ENCODE measurements at regions not wholly inside any gene's neighbourhood (a gene's known extent, or its start where the extent isn't known, plus 50 kb on each side); places are given as distances from the start of the nearest gene placed in this dataset.

DNA sequence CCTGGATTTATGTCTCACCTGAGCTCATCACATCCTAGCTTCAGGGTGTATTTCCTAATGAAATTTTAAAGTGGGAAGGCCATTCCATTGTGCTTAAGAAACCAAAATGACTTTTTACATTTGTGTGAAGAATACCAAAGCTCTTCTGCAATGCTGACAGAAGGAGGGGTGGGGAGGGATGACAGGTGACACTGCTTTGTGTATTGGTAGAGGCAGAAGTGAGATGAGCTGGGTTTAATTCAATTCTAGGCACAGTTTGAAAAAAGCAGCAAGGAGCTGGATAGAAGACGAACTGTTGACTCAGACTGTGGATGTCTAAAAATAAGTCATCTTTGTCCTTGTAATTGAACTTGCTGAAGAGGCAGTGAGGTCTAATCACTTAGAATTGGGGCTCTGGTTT is 710.3 kb upstream of the KIRREL3 start:
- TF ChIP-seq ZNF8 (CRISPR knock-in tag; IDR thresholded peaks at IDR 0.05) (no peak), ARNTL (CRISPR knock-in tag; IDR thresholded peaks at IDR 0.05; ENCODE audit: borderline replicate concordance, low read depth) (no peak), ISL1 (CRISPR knock-in tag; IDR thresholded peaks at IDR 0.05) (no peak), ZC3H10 (CRISPR knock-in tag; IDR thresholded peaks at IDR 0.05) (no peak), PPARA (CRISPR knock-in tag; IDR thresholded peaks at IDR 0.05; ENCODE audit: borderline replicate concordance) (no peak), ZNF565 (CRISPR knock-in tag; conservative IDR thresholded peaks at IDR 0.05; ENCODE audit: low read depth) (no peak), BACH2 (CRISPR knock-in tag; IDR thresholded peaks at IDR 0.05; ENCODE audit: borderline replicate concordance) (no peak), ZNF70 (CRISPR knock-in tag; IDR thresholded peaks at IDR 0.05) (no peak), TCF4 (CRISPR knock-in tag; IDR thresholded peaks at IDR 0.05; ENCODE audit: borderline replicate concordance) (no peak)
- TF ChIP-seq, protein P1, sequence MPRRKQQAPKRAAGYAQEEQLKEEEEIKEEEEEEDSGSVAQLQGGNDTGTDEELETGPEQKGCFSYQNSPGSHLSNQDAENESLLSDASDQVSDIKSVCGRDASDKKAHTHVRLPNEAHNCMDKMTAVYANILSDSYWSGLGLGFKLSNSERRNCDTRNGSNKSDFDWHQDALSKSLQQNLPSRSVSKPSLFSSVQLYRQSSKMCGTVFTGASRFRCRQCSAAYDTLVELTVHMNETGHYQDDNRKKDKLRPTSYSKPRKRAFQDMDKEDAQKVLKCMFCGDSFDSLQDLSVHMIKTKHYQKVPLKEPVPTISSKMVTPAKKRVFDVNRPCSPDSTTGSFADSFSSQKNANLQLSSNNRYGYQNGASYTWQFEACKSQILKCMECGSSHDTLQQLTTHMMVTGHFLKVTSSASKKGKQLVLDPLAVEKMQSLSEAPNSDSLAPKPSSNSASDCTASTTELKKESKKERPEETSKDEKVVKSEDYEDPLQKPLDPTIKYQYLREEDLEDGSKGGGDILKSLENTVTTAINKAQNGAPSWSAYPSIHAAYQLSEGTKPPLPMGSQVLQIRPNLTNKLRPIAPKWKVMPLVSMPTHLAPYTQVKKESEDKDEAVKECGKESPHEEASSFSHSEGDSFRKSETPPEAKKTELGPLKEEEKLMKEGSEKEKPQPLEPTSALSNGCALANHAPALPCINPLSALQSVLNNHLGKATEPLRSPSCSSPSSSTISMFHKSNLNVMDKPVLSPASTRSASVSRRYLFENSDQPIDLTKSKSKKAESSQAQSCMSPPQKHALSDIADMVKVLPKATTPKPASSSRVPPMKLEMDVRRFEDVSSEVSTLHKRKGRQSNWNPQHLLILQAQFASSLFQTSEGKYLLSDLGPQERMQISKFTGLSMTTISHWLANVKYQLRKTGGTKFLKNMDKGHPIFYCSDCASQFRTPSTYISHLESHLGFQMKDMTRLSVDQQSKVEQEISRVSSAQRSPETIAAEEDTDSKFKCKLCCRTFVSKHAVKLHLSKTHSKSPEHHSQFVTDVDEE (CRISPR knock-in tag; IDR thresholded peaks at IDR 0.05) = no peak
- TF ChIP-seq, protein P2, sequence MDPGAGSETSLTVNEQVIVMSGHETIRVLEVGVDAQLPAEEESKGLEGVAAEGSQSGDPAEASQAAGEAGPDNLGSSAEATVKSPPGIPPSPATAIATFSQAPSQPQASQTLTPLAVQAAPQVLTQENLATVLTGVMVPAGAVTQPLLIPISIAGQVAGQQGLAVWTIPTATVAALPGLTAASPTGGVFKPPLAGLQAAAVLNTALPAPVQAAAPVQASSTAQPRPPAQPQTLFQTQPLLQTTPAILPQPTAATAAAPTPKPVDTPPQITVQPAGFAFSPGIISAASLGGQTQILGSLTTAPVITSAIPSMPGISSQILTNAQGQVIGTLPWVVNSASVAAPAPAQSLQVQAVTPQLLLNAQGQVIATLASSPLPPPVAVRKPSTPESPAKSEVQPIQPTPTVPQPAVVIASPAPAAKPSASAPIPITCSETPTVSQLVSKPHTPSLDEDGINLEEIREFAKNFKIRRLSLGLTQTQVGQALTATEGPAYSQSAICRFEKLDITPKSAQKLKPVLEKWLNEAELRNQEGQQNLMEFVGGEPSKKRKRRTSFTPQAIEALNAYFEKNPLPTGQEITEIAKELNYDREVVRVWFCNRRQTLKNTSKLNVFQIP (CRISPR knock-in tag; IDR thresholded peaks at IDR 0.05; ENCODE audit: borderline replicate concordance, low read depth) = no peak
- TF ChIP-seq, protein P3, sequence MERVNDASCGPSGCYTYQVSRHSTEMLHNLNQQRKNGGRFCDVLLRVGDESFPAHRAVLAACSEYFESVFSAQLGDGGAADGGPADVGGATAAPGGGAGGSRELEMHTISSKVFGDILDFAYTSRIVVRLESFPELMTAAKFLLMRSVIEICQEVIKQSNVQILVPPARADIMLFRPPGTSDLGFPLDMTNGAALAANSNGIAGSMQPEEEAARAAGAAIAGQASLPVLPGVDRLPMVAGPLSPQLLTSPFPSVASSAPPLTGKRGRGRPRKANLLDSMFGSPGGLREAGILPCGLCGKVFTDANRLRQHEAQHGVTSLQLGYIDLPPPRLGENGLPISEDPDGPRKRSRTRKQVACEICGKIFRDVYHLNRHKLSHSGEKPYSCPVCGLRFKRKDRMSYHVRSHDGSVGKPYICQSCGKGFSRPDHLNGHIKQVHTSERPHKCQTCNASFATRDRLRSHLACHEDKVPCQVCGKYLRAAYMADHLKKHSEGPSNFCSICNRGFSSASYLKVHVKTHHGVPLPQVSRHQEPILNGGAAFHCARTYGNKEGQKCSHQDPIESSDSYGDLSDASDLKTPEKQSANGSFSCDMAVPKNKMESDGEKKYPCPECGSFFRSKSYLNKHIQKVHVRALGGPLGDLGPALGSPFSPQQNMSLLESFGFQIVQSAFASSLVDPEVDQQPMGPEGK (CRISPR knock-in tag; IDR thresholded peaks at IDR 0.05; ENCODE audit: borderline replicate concordance) = no peak
- no peak for ATAC-seq

DNA sequence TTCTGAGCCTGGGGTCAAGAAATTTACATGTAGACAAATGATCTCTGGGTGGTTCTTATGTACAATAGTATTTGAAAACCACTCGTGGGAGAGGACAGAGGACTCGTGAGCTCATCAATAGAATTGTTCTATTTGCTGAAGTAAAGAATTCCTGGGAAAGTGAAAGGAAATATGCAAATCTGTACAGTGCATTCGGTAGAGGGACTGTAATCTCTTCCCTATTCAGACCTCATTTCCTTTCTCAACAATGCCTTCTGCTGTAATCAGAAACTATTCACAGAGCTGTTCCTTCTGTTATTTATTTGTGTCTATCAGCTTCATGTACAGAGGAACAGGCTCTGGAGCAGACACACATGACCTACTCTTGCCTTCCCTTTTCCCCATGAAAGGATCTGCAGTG is 709.4 kb upstream of the KIRREL3 start:
- ATAC-seq = no peak
- TF ChIP-seq ARNTL (CRISPR knock-in tag; IDR thresholded peaks at IDR 0.05; ENCODE audit: borderline replicate concordance, low read depth) (no peak), SNAI2 (CRISPR knock-in tag; IDR thresholded peaks at IDR 0.05) (no peak)
- TF ChIP-seq, protein P3 (CRISPR knock-in tag; IDR thresholded peaks at IDR 0.05; ENCODE audit: borderline replicate concordance) = no peak

DNA sequence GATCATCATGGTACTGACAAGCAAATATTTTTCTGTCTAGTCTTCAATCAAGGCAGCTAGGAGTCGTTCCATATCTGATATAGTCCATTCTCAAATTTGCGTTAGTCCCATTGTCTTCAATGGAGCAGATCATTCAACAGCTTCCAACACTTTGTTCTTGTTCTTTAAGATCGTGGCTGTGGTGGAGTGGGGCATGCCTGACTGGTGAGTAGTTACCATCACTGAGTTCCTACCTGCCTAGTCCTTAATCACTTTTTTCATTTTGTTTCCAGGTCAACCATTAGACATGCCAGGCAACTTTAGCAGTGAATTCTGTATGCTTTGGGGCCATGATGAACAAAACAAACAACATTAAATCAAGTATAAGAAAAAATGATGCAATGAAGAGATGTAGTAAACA is 693.1 kb upstream of the KIRREL3 start:
- ATAC-seq = no peak
- TF ChIP-seq, protein P4, sequence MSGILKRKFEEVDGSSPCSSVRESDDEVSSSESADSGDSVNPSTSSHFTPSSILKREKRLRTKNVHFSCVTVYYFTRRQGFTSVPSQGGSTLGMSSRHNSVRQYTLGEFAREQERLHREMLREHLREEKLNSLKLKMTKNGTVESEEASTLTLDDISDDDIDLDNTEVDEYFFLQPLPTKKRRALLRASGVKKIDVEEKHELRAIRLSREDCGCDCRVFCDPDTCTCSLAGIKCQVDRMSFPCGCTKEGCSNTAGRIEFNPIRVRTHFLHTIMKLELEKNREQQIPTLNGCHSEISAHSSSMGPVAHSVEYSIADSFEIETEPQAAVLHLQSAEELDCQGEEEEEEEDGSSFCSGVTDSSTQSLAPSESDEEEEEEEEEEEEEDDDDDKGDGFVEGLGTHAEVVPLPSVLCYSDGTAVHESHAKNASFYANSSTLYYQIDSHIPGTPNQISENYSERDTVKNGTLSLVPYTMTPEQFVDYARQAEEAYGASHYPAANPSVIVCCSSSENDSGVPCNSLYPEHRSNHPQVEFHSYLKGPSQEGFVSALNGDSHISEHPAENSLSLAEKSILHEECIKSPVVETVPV (CRISPR knock-in tag; IDR thresholded peaks at IDR 0.05) = no peak
- TF ChIP-seq BACH2 (CRISPR knock-in tag; IDR thresholded peaks at IDR 0.05; ENCODE audit: borderline replicate concordance) (no peak), ZNF70 (CRISPR knock-in tag; IDR thresholded peaks at IDR 0.05) (no peak), ZNF565 (CRISPR knock-in tag; conservative IDR thresholded peaks at IDR 0.05; ENCODE audit: low read depth) (no peak), RARB (CRISPR knock-in tag; IDR thresholded peaks at IDR 0.05) (no peak), GLIS3 (CRISPR knock-in tag; IDR thresholded peaks at IDR 0.05) (no peak)
- TF ChIP-seq, protein P1 (CRISPR knock-in tag; IDR thresholded peaks at IDR 0.05) = no peak
